RPMI8226 (cell line): ENCODE measurements at regions not wholly inside any gene's neighbourhood (a gene's known extent, or its start where the extent isn't known, plus 50 kb on each side); places are given as distances from the start of the nearest gene placed in this dataset.
"Not testable (repeated sequence)": the region's sequence is repeated elsewhere in the genome, so short reads cannot be mapped to it uniquely, and the experiment has no call there.

Experiments used
- DNase-seq: peaks from one replicate; pipeline ENCODE4 v3.0.0-alpha.2; 2015

DNA sequence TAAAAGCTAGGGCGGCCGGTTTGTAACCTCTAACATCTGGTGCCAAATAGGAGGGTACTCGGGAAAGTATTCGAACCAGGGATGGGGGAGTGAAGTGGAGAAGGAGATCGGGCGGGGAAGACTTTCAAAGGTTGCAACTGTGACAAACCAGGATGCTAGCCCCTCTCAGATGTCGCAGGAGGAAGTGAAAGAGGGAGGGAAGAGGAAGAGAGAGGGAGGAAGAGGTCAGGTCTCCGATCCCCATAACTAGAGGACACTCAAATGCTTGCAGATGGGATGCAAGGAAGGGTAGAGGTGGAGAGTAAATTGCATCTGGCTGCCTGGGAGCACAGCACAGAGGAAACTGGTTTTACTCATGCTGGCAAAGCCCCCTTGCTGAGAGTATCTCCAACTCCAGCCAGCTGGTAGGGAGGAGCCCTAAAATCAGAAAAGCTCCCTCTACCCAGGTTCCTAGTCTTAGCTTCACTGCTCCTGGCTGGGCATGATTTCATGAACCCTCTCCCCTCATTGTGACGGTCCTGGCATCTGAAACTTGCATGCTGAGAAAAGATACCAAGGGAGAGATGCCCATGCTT, 696.7 kb upstream of the TBX3 start:
- no peak for DNase-seq

DNA sequence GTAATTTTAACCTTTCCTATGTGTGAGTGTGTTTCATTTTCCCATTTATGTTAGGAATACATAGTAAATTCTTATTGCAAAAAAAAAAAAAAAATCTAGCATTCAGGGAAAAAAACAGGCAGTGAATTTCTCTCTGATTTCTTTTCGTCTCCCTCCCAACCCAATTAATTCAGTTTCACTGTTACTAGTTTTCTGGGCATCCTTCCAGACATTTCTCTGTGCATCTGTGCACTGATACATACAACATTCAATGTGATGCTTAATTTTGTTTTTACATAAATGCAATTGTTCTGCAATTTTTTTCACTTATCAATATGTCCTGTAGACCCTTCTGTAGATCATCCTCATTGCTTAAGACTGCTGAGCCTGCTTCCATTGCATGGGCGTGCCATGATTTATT, 694.3 kb upstream of the TBX3 start:
- DNase-seq = no peak

DNA sequence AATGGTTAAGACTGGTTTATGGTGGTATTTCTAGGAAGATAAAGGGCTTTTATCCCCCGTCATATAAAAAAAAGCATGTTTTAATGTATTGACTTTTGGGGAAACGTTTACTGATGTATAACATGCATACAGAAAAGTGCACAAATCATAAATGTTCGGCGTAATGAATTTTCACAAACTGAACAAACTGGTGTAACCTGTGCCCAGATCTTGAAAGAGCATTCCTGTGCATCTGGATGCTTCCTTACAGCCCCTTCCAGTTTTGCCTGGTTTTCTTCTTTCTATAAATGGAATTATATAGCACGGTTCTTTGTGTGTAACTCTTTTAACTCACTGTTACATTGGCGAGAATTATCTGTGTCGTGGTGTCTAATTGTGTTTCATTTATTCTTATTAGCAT, 693.8 kb upstream of the TBX3 start:
- DNase-seq = no peak

DNA sequence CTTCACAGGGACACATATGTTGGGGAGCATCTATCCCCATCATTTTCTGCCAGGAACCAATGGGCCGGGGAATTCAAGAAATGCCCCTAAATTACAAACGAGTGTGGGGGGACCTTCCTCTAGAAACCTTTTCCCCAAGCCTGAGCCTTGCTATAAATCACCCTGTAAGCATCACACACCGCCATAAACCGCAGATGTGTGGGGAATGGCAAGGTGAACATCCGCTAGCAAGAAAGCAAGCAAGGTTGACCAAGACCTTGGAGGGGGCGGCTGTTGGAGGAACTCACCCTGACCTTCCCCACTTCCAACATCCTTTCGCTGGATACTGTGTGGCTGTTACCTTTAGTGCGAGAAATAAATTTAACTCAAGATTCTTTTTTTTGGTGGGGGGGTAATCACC, 693.3 kb upstream of the TBX3 start:
- DNase-seq = no peak

DNA sequence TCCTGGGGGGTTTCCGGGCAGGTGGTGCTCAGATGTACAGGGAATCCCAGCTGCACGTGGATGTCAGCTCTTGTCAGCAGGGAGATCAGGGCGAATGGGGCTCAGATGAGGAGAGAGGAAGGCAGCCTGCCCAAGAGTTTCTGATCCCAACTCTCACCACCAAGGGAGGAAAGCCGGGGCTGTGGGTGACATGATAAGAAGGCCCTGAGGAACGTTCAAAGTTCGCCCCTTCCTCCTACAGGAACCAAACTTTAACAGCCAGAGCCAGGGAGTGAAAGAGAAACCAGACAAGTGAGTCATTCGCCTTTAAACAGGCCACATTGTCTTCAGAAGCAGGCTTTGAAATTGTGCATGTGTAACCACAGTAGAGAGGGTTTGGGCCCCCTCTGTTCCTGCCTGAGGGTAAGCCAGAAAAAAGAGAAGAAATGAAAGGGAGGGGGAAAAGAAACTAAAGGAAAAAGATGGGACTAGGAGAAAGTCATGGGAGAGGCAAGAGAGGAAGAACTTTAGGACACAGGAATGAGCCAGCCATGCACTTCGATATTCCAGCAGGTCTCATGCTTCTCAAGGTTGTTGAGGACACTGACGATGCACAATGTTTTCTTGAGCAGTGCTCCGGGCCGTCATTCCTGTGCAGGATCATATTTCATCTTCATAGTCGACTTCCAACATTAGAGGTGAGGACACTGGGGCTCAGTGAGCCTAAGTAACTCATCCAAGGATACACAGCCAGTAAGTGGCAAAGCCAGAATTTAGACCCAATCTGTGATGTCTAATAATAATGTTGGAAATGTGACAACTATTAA, 691.4 kb upstream of the TBX3 start:
- DNase-seq = no peak

DNA sequence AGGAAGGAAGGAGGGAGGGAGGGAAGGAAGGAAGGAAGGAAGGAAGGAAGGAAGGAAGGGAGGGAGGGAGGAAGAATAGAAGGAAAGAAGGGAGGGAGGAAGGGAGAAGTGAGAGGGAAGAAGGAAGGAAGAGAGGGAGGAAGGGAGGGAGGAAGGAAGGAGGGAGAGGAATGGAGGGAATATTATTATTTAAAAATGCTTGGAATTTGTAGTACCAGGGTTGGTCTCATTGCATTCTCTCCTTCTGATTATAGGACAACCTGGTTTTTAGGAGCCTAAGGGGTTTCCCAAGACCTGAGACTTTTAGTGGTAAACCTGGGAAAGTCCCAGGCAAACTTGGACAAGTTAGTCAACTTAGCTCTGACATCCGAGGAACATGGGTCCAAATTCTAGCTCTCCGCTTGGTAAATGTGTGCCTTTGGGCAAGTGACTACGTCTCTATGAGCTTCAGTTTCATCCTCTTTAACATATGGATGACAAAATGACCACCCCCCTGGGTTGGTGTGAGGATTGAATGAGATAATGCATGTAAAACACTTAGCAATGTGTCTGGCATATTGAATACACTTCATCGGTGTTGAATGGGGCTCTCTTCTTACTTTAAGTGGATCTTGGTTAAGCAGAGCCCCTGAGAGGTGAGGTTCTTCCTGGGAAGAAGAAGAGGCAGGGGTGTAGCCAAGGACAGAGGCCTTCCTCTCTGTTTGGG, 690.7 kb upstream of the TBX3 start:
- no peak for DNase-seq

DNA sequence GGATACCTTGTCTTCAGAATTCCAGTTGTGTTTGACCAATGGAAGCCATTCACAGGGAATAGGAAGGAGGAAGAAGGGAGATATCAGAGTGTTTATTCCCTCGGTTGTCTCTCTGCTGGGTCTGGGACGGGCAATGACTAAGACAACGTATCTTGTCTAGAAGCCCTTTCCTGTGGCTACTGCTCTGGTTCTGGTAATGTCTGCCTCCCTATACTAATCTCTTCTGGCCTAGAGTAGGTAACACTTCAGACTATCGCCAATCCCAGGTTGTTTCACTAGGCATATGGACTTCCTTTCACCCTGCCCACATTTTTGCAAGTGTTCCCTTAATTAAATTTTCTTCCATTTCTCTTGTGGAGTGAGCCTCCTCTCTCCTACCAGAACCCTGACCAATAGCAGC, 687.7 kb upstream of the TBX3 start:
- DNase-seq = no peak

DNA sequence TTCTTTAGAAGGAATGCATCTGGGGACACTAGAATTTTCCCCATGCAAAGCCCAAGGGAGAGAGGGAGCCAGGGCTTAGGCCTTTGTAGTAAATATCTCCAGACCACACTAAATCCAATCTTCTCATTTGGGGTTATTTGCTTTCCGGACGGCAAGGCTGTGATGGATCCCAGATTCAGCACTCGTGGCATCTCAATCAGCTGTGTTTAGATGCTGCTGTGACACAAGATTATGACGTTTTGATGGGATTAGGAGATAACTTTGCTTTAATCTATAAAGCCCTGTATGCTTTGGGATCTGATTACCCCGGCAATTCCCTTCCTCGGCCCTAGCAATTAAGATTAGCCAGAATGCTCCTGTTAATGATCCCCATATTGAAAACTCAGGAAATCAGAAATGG, 686.7 kb upstream of the TBX3 start:
- no peak for DNase-seq

DNA sequence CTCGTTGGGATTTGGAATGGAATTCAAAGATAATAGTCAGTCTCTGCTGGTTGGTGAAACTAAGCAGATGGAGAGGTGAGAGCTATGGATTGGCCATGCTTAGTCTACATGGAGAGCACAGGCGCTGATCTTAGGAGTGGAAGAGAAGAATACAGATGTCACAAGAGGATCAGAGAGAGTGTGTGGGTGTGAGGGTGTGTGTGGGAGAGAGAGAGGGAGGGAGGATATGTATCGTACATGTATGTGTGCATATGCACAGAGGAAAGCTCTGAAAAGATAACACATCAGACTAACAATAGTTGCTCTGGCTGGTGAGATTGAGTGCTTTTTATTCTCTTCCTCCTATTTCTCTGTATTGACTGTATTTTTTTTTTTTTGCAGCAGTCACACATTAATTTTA, 686.2 kb upstream of the TBX3 start:
- no peak for DNase-seq

DNA sequence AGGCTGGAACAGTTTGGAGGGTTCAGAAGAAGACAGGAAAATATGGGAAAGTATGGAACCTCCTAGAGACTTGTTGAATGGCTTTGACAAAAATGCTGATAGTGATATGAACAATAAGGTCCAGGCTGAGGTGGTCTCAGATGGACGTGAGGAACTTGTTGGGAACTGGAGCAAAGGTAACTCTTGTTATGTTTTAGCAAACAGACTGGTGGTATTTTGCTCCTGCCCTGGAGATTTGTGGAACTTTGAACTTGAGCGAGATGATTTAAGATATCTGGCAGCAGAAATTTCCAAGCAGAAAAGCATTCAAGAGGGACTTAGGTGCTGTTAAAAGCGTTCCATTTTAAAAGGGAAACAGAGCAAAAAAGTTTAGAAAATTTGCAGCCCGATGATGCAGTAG, 682.3 kb upstream of the TBX3 start:
- not testable (repeated sequence) for DNase-seq

DNA sequence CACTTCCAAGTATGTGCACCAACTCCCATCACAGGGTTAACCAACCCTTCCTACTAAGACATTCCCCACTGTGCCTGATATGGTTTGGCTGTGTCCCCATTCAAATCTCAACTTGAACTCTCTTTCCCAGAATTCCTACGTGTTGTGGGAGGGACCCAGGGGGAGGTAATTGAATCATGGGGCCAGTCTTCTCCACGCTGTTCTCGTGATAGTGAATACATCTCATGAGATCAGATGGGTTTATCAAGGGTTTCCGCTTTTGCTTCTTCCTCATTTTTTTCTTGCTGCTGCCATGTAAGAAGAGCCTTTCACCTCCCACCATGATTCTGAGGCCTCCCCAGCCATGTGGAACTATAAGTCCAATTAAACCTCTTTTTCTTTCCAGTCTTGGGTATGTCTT, 681.8 kb upstream of the TBX3 start:
- DNase-seq = not testable (repeated sequence)

DNA sequence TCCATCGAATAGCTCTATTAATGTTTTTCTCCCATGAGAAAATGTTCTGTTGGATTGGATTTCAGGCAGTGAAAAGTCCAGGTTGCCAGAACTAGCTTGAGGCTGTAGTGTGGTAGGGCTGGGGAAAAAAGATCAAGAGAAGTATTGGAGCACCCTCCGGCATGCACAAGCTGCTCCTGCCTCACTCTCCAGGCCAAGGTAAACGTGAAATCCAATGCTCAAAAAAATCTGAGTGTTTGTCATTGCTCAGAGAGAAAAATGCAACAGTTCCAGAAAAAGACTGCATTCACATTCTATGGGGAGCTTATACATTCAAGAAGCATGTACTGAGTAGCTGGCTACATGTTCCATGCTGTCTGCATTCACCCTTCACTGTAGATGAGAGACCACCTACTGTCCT, 680.9 kb upstream of the TBX3 start:
- no peak for DNase-seq

DNA sequence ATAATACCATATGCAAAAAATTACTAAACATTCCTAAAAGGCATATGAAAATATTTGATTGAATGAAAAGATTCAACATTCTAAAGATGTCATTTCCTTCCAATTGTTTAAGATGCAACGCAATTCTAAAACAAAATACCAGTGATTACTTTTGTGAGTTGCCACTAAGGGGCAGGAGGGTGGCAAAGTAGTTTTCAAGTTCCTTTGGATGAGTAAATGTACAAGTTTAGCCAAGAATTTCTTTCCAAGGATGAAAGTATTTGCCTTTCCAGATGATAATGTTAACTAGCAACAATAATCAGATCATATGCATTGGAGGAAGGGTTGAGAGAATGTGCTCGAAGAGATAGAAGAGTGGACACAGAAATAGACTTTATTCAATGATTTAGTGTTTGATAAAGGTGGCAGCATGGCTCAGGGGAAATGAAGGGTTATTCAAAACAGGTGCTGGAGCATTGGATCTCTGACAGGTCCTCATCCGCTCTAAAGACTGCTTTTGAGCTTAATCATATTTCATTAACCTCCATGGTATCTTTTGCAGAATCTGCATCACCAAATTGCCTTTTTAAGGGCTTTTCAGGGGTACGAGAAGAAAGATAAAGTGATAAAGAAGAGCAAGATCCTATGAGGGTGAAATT, 678.5 kb upstream of the TBX3 start:
- DNase-seq = no peak

DNA sequence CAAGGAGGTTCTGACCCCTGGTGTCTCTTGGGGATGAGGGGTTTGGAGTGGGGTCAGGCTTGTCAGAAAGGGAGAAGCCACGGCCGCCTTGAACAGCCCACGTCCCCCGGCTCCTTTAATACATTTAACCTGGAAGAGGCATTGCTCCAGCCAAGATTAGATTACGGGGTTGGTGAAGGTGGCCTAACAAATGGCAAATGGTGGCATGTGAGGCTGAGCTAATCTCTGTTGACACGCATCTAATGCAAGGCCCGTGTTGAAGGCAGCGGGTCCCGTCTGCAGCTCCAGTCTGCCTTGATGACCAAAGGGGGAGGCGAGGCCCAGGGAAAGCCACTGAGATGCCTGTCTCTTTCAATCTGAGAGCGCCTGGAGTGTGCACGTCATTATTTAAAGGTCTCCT, 673.7 kb upstream of the TBX3 start:
- no peak for DNase-seq

DNA sequence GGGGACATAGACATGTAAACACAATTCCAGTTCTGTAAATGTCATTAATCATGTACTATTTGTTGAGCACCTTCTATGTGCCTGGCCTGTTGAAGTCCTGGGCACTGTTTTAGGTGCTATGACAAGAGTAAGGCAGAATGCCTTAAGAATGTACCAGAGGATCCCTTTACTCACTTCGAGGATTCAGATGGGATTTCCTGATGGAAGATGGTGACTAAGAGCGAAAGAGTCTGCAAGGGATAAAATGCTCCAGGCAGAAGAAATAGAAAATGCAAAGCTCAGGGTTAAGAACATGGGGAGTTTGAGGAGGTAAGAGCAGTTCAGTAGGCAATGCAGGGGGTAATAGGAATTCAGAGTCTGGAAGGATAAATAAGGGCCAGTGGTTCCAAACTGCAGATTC, 671.3 kb upstream of the TBX3 start:
- DNase-seq = no peak

DNA sequence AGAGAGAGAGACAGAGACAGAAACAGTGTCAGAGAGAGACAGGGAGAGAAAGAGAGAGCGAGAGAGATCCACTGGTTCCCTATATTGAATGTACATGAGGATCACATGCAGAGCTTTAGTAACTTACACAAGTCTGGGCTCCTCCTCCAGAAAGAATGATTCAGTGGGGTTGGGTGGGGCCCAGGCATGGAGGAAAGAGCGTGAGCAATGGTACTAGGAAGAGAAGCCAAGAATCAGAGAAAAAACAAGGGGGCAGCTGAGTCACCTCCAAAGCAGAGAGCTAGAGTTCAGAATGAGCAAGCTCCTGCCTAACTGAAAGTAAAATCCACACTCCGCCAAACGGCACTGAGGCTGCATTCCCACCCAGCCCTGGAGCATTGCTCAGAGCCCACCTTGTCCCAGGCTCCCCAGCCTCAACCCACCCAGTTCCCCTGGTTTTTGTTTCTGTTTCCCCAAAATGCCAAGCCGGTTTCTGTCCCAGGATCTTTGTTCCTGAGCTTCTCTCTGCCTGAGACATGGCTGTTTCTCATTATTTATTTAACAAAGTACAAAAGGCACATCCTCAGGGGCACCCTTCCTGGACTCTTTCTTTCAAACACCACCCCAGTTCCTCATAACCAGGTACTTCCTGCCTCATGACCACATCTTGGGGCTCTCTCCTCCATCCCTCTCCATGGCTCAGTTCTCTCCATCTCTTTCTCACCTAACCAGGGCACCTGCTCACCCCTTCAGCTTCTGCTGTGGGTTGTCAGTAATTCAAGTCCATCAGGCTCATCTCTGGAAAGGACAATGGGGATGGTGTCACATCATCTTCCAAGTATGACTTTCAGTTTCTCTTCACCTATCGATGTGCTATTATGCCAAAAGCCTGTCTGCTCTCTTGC, 670.3 kb upstream of the TBX3 start:
- DNase-seq = no peak

DNA sequence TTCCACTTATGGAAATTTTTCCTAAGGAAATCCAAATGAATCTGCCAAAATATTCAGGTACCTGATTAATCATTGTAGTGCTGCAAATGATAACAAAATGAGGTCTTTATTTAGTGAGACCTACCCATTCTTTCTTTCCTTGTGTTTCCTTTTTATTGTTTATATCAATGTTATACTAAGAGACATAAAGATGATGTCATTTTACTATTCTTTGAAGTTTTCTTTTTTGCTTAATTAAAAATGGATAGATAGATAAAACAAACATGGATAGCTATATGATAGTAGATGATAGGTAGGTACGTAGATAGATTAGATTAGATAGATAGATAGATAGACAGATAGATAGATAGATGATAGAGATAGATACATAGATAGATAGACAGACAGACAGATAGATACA, 669.5 kb upstream of the TBX3 start:
- no peak for DNase-seq

DNA sequence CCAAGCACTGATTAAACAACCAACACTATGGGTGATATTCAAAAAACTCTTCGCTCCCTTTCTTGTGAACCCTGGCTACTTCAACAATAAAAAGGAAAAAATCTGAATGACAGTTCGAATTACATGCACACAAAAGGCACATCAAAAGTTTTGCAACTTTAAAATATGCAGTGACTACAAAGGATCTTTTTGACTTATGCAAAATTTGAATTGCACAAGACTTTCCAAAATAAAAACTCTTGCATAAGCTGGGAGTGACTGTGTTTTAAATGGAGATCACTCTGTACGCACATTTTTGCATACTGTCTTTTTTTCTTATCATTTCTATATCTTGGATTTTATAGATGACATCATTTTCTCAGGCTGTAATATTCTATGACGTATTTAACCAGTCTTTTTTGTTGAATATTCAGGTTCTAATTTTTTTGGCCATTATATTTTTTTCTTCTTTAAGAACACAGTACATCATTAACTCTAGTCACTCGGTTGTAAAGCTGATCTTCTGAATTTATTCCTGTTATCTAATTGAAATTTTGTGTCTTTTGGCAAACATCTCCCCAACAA, 667.6 kb upstream of the TBX3 start:
- no peak for DNase-seq

DNA sequence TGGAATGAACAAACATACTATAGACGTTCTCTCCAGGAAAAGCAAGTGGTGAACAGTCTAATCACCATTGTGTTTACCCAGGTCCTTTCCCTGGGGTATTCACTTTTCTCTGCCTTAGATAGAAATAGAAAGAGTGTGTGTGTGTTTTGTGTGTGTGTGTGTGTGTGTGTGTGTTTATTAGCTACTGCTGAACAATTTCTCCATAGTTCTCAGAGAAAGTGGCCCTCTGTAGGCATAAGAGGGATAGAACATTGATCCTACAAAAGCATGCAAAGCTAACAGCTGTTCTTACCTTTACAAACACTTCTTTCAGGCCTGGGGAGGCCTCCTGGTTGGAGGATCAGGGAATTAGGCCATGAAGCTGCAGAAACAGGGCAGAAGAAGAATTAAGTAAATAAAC, 665.7 kb upstream of the TBX3 start:
- DNase-seq = no peak

DNA sequence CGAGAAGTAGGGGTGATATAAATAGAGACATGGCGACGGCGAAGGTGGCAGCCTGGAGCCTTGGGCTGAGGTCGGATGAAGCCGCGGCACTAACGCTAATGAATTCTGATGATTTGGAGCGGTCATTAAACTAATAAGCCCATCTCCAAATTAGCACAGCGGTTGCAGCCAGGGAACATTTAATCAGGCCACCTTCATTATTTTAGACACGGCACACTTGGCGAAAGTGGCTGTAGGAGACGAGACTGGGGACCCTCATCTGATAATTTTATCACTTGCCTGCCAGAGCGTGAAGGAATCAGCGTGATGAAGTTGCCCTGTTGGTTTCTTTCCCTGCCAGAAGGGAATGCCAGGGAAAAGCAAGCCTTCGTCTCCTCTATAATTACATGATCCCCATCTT, 664.3 kb upstream of the TBX3 start:
- DNase-seq = no peak

DNA sequence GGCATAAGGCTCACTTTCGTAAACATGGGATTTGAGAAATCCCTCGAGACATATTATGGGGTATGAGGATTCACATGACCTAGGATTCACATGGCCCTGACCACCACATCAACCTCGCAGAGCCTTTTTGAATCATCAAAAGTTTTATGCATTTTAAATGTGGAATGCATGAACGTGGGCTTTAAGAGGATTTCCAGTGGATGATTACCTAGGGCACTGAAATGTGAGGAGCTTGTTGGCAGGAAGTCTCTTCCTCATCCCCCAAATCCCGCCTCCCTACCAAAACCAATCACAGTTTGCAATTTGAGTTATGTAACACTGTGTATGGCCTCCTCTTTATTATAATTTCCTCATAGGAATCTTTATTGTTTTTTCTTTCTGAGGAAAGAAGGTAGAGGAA, 659.6 kb upstream of the TBX3 start:
- no peak for DNase-seq

DNA sequence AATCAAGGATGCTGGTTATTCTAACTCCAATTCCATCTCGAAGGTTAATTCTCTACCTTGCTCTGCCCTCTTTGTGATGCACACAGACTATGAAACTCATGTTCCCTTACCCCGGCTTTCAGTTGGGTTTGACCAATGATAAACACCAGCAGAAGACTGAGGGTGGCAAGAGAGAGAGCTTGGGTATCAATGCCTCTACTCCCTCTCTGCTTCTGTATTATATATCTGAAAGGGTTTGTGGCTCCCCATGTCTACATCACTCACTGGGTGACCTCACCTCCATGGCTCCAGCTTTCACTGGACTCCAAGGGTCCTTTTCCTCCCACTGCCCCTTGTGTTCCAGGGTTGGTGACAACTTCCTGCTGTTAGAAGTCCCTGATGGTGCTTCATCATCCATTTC, 659.0 kb upstream of the TBX3 start:
- DNase-seq = no peak

DNA sequence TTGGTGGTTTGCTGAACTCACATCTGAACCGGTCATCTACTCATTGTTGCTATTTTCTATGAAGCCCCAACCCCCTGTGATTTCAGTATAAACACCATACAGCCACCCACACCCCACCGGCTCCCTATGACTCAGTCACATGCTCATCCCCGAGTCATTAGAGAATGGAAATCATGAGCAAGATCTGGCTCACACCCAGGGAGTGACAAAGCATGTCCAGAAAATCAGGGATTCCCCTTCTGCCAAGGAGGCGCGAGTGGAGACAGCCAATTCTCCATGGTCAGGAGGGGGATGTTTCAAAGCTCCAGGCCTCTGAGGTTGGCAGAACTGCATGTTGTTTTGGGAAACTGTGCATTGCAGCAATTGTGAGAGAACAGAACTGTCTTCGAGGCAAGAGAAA, 657.5 kb upstream of the TBX3 start:
- no peak for DNase-seq
